Ishikawa (cell line): ENCODE measurements at regions not wholly inside any gene's neighbourhood (a gene's known extent, or its start where the extent isn't known, plus 50 kb on each side); places are given as distances from the start of the nearest gene placed in this dataset.

Experiments used
- CEBPB ChIP-seq: IDR thresholded peaks from 2 replicates; pipeline ENCODE4 v1.6.1; 2012
- CREB1 ChIP-seq: IDR thresholded peaks from 2 replicates; pipeline ENCODE4 v1.6.1; 2012; ENCODE audit warnings: low read depth
- EGR1 ChIP-seq: IDR thresholded peaks from 2 replicates; pipeline ENCODE4 v1.6.1; 2012
- EP300 ChIP-seq: IDR thresholded peaks from 2 replicates; pipeline ENCODE4 v1.6.1; 2012; ENCODE audit warnings: borderline replicate concordance
- RAD21 ChIP-seq: IDR thresholded peaks from 2 replicates; pipeline ENCODE4 v1.6.1; 2012; ENCODE audit warnings: low read depth
- TEAD4 ChIP-seq: IDR thresholded peaks from 2 replicates; pipeline ENCODE4 v1.6.1; 2012
- YY1 ChIP-seq: IDR thresholded peaks from 2 replicates; pipeline ENCODE4 v1.6.1; 2012; ENCODE audit warnings: low read depth
- TF ChIP-seq, protein P1 (sequence below): IDR thresholded peaks from 2 replicates; pipeline ENCODE4 v1.6.1; 2012
- TF ChIP-seq, protein P2 (sequence below): IDR thresholded peaks from 2 replicates; pipeline ENCODE4 v1.6.1; 2012; ENCODE audit warnings: low read depth, mild to moderate bottlenecking

- TF ChIP-seq RAD21 (no peak), EP300 (no peak), TEAD4 (no peak), EGR1 (no peak), CREB1 (no peak), CEBPB (no peak), YY1 (no peak)
- TF ChIP-seq, protein P1, sequence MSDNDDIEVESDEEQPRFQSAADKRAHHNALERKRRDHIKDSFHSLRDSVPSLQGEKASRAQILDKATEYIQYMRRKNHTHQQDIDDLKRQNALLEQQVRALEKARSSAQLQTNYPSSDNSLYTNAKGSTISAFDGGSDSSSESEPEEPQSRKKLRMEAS, result no peak
- TF ChIP-seq, protein P2, sequence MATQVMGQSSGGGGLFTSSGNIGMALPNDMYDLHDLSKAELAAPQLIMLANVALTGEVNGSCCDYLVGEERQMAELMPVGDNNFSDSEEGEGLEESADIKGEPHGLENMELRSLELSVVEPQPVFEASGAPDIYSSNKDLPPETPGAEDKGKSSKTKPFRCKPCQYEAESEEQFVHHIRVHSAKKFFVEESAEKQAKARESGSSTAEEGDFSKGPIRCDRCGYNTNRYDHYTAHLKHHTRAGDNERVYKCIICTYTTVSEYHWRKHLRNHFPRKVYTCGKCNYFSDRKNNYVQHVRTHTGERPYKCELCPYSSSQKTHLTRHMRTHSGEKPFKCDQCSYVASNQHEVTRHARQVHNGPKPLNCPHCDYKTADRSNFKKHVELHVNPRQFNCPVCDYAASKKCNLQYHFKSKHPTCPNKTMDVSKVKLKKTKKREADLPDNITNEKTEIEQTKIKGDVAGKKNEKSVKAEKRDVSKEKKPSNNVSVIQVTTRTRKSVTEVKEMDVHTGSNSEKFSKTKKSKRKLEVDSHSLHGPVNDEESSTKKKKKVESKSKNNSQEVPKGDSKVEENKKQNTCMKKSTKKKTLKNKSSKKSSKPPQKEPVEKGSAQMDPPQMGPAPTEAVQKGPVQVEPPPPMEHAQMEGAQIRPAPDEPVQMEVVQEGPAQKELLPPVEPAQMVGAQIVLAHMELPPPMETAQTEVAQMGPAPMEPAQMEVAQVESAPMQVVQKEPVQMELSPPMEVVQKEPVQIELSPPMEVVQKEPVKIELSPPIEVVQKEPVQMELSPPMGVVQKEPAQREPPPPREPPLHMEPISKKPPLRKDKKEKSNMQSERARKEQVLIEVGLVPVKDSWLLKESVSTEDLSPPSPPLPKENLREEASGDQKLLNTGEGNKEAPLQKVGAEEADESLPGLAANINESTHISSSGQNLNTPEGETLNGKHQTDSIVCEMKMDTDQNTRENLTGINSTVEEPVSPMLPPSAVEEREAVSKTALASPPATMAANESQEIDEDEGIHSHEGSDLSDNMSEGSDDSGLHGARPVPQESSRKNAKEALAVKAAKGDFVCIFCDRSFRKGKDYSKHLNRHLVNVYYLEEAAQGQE, result no peak
Observed at GRCh38 chr12:92295523-92295922, 149.9 kb upstream of the BTG1 start.
